AML-193 (cell line): ENCODE measurements at regions not wholly inside any gene's neighbourhood (a gene's known extent, or its start where the extent isn't known, plus 50 kb on each side); places are given as distances from the start of the nearest gene placed in this dataset.
"Not testable (repeated sequence)": the region's sequence is repeated elsewhere in the genome, so short reads cannot be mapped to it uniquely, and the experiment has no call there.

ENCODE experiments used
- DNase-seq, 2 experiments: peaks; one replicate each; lab custom pipeline; 2025; lab: John Stamatoyannopoulos, UW

GRCh38 chr20:6311841-6312655, 189.2 kb upstream of the FERMT1 start:
- DNase-seq: no peak

DNA sequence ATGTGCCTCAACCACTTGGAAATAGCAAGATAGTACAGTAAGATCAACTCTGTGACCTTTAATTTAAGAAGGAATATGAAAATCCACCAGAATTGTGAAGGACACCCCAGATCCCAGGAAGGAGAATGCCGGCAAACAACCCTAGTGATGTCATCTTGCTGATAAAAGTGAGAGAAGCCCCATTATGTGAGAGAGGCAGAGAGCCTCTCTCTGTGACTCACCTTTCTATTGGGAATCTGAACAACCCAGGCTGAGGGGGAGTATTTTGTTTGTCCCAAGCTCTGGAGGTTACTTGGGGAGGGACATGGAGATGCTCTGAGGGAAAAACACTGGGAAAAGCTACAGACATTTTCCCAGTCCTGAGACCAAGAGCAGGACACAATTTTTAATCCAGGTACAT, 188.3 kb upstream of the FERMT1 start:
- DNase-seq: no peak

DNA sequence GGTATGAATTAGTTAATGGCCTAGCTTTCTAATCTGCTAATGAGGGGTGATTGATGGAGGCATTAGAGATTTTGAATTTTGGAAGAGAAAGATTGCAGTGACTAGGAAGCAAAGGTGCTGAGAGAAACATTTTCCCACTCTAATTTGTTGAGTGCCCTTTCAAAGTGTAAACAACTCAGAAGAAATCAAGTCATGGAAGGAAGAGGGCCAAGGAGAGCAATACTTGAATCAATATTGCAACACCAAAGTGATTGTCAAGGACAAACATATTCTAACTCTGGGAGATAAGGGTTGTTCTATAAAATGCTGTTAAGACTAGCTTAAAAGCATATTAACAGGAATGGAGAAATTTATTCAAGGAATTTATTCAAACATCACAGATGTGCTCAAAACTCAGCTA, 182.7 kb upstream of the FERMT1 start:
- DNase-seq: no peak

- no peak for DNase-seq
Observed at GRCh38 chr20:6302041-6302440, 179.2 kb upstream of the FERMT1 start.

DNA sequence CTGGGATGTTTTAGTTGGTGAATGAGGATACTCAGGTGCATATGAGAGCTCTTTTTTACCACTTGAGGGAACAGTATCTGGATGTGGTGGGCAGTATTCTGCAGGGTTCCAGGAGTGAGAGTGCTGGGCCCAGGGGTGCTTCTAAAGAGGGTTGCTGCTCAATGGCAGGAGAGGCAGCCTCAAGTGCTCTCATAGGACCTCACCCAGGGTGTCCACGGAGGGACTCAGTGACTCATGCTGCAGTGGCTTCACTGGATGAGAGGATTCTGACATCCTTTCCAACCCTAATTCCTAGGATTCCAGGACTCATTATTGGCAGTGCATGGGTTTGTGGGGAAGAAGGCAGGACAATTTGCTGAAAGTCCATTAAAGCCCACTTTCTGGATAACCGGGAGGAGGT, 176.6 kb upstream of the FERMT1 start:
- DNase-seq: no peak

GRCh38 chr20:6298049-6298448, 175.2 kb upstream of the FERMT1 start:
- DNase-seq: no peak

- no peak for DNase-seq
Observed at GRCh38 chr20:6295867-6296256, 173.0 kb upstream of the FERMT1 start.

- no peak for DNase-seq
Observed at GRCh38 chr20:6295127-6295866, 172.5 kb upstream of the FERMT1 start.

DNA sequence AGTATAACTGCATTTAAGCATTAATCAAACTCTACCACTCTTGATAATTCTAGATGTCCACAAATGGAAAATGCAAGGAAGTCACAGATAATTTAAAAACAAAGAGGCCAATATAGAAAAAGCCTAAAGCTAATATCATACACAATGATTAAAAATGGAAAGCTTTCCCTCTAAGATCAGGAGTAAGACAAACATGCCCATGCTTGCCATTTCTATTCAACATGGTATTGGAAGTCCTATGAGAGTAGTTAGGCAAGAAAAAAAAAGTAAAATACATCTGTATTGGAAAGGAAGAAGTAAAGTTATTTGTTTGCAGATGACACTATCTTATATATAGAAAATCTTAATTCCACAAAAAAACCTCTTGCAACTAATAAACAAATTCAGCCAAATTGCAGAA, 164.6 kb upstream of the FERMT1 start:
- DNase-seq: no peak

GRCh38 chr20:6282642-6283041, 159.8 kb upstream of the FERMT1 start:
- no peak for DNase-seq

DNA sequence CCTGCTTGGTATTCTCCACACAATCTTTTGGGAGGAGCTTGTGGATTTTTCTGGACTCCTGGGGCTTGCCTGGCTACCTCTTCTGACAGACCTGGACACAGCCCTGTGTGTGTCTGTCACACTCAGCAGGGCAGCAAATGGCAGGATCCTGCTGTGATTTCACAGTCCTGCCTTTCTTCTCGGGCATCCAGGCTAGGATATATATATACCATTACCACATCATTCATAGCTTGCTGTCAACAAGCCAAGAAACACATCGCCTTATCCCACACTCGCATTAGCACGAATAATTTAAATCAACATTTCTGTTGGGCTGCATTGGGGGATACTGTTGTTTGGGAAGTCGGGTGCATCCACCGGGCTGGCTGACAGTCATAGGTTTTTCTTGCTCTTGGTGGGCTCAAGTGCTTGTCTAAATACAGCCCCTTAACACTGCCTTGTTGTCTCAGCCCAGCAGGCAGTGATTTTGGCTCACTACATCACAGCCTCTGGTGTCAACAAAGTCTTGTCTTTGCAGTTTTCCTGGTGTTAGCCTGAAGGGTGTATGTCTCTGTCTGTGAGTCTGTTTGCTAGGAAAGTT, 154.9 kb upstream of the FERMT1 start:
- no peak for DNase-seq

DNA sequence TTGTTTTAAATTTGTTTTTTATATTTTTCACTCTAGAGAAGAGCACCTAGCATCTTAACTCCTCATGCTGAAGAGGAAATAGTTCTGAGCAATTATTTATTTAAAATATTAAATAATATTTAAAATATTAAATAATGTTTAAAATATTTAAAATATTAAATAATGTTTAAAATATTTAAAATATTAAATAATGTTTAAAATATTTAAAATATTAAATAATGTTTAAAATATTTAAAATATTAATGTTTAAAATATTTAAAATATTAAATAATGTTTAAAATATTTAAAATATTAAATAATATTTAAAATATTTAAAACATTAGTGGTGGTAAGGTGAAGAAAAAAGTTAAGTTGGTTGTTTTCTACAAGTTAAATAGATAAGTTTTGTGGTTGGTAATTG, 147.6 kb upstream of the FERMT1 start:
- DNase-seq: not testable (repeated sequence)

- DNase-seq: no peak
Observed at GRCh38 chr20:6269168-6269873, 146.5 kb upstream of the FERMT1 start.

DNA sequence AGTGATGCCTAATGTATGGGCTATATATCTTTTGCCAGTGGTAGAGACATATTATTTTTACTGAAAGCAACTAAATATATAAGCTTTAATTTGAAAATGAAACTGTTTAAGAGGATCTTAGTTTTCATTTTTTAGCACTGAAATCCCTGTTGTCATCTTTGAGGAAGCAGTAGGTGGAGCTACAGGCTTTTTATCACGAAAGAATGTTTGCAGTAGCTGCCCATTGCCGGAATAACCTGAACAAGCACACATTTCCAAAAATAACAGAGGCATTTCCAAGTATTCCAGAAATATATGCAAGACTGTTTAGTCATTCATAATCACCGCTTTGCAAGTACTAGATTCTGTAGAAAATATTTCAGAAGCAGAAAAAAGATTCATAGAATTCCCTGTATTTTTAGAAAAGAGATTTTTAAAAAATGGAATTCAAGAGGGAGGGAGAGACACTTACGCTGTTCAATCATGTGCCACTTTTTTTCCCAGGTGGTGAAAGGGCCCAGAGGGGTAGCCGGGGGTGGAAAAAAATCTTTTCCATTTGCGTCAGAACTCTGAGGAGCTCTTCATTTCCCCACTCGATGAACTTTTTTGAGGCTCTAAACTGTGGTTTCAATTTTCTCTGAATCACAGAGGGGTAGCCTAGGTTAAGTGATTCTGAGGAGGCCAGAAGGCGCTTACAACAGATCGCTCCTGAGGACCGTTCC, 142.5 kb upstream of the FERMT1 start:
- peak; percentile 43 to 45 for DNase-seq

GRCh38 chr20:6253396-6253795, 130.6 kb upstream of the FERMT1 start:
- no peak for DNase-seq

GRCh38 chr20:6245436-6245835, 122.6 kb upstream of the FERMT1 start:
- DNase-seq: no peak

DNA sequence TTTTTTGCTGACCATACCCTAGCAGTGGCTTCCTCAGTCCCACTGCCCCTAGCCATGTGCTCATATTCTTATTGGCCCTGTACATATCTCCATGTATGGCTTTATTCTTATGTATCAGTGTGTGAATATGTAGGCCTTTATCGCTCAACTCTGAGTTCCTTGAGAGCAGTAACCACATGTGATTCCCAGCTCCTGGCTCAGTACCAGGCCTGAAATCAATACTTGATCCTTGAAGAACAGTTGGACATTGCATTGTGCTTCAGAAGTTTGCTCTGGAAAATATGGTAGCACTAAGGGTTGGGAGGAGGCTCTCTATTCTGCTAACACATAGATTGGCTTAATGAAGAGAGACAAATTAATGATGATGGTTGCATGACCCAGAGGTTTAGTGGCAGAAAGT, 118.8 kb upstream of the FERMT1 start:
- no peak for DNase-seq

- no peak for DNase-seq
Observed at GRCh38 chr20:6240059-6240458, 117.2 kb upstream of the FERMT1 start.

GRCh38 chr20:6238421-6238820, 115.6 kb upstream of the FERMT1 start:
- no peak for DNase-seq

DNA sequence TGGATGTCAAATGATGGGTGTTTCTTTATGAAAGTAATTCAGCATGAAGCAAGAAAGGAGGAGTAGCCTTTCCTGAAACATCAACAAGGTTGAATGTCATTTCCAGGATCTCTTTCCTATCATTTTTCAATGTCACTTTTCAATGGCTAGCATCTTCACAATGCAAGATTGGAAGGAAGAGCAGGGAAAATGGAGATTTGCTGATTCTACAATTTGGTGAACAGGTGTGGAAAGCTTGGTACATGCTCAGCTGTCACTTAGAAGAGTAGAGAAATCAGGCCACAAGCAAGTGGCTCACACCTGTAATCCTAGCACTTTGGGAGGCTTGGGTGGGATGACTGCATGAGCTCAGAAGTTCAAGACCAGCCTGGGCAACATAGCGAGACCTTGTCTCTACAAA, 112.7 kb upstream of the FERMT1 start:
- no peak for DNase-seq

DNA sequence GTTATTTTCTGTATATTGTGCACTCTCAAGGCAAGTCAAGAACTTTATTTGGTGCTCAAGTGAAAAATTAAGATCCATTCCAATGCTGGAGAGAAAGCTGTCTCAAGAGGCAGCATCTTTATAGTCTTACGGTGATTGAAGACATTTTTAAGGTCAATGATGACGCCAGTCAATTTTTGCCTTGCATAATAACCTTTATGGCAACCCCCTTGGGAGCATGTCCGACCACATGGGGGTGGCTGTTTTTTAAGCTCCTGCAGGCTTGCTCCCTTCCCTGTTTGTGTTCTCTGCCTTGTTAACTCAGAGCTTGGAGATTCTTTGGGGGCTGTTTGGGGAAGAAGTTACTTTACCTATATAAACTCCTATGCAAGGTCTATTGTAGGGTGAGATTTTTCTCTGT, 109.6 kb upstream of the FERMT1 start:
- no peak for DNase-seq

GRCh38 chr20:6231556-6231955, 108.7 kb upstream of the FERMT1 start:
- DNase-seq: no peak
